Dendritic cell treated with granulocyte-macrophage colony-stimulating factor and Interleukin-4, amounts not matched to agents 40 ng/mL and 50 ng/mL, for 4 days (primary cell): ENCODE measurements at regions not wholly inside any gene's neighbourhood (a gene's known extent, or its start where the extent isn't known, plus 50 kb on each side); places are given as distances from the start of the nearest gene placed in this dataset.

Experiments
- H3K27ac Mint-ChIP-seq: one replicate; pipeline ENCODE4 v1.8.0; 2022; ENCODE audit warnings: mild to moderate bottlenecking, mixed read lengths
- H3K27me3 Mint-ChIP-seq: one replicate; pipeline ENCODE4 v1.8.0; 2022; ENCODE audit warnings: mild to moderate bottlenecking, mixed read lengths
- H3K36me3 Mint-ChIP-seq: one replicate; pipeline ENCODE4 v1.8.0; 2022; ENCODE audit warnings: low read depth, mixed read lengths
- H3K4me1 Mint-ChIP-seq: one replicate; pipeline ENCODE4 v1.8.0; 2022; ENCODE audit warnings: low read depth, mixed read lengths
- H3K4me3 Mint-ChIP-seq: one replicate; pipeline ENCODE4 v1.8.0; 2022; ENCODE audit warnings: mild to moderate bottlenecking, moderate library complexity, mixed read lengths
- H3K9me3 Mint-ChIP-seq: one replicate; pipeline ENCODE4 v1.8.0; 2022; ENCODE audit warnings: mixed read lengths
- intact Hi-C: fragments of 100-400 bp; cut with micrococcal nuclease; formaldehyde crosslinking; loops from one replicate; pipeline ENCODE4 v1.15.0; 2022

- peaks cover 21% of the 10 kb centered on the region for H3K9me3 Mint-ChIP-seq
- no peaks in the 10 kb centered on the region for H3K4me1 Mint-ChIP-seq
- H3K27ac Mint-ChIP-seq = no peak overlapping the region
- H3K4me3 Mint-ChIP-seq = no peak overlapping the region
- intact Hi-C loops = no loop called here
- no peaks in the 10 kb centered on the region for H3K36me3 Mint-ChIP-seq
- H3K27me3 Mint-ChIP-seq = no peaks in the 10 kb centered on the region
These were observed 1130.2 kb upstream of the MAP3K7 start for GRCh38 chr6:91717094-91717493.

GRCh38 chr6:91716361-91716760 is 1129.5 kb upstream of the MAP3K7 start:
- H3K27me3 Mint-ChIP-seq = no peaks in the 10 kb centered on the region
- no peaks in the 10 kb centered on the region for H3K36me3 Mint-ChIP-seq
- H3K27ac Mint-ChIP-seq = no peak overlapping the region
- no peak overlapping the region for H3K4me3 Mint-ChIP-seq
- intact Hi-C loops = no loop called here
- peaks cover 21% of the 10 kb centered on the region for H3K9me3 Mint-ChIP-seq
- H3K4me1 Mint-ChIP-seq = no peaks in the 10 kb centered on the region

DNA sequence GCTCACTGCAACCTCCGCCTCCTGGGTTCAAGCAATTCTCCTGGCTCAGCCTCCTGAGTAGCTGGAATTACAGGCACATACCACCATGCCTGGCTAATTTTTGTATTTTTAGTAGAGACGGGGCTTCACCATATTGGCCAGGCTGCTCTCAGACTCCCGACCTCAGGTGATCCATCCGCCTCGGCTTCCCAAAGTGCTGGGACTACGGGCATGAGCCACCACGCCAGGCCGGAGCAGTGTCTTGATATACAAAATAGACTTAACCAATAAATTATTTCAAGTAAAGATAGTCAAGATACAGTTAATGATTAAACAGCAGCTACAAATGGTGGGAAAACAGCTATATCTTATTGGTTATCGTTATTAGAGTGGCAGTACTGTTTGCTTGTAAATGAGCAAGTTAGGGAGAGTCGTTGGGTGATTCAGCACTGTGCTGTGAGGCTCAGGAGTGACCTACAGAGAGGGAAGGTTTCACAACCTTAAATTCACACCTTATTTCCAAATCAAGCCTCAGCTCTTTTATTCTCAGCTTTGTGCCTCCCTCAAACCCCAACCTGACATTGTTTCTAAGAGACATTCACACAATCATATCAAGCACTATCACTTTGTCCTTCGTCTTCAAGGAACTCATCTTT is 1128.4 kb upstream of the MAP3K7 start:
- H3K4me3 Mint-ChIP-seq = no peak overlapping the region
- H3K27ac Mint-ChIP-seq = no peak overlapping the region
- H3K27me3 Mint-ChIP-seq = no peaks in the 10 kb centered on the region
- intact Hi-C loops = no loop called here
- no peaks in the 10 kb centered on the region for H3K36me3 Mint-ChIP-seq
- peaks cover 21% of the 10 kb centered on the region for H3K9me3 Mint-ChIP-seq
- no peaks in the 10 kb centered on the region for H3K4me1 Mint-ChIP-seq

- Mint-ChIP-seq H3K9me3 (peaks cover 21% of the 10 kb centered on the region), H3K4me3 (no peak overlapping the region), H3K27me3 (no peaks in the 10 kb centered on the region), H3K4me1 (no peaks in the 10 kb centered on the region), H3K36me3 (no peaks in the 10 kb centered on the region), H3K27ac (no peak overlapping the region)
- intact Hi-C loops = no loop called here
These were observed 1127.0 kb upstream of the MAP3K7 start for GRCh38 chr6:91713911-91714310.

- Mint-ChIP-seq H3K4me3 (no peak overlapping the region), H3K4me1 (no peaks in the 10 kb centered on the region), H3K27ac (no peak overlapping the region), H3K9me3 (peaks cover 10% of the 10 kb centered on the region), H3K27me3 (no peaks in the 10 kb centered on the region), H3K36me3 (no peaks in the 10 kb centered on the region)
- intact Hi-C loops = no loop called here
These were observed 1124.6 kb upstream of the MAP3K7 start for GRCh38 chr6:91711518-91711917.

GRCh38 chr6:91710342-91710741 is 1123.5 kb upstream of the MAP3K7 start:
- Mint-ChIP-seq H3K4me1 (no peaks in the 10 kb centered on the region), H3K27me3 (no peaks in the 10 kb centered on the region), H3K36me3 (no peaks in the 10 kb centered on the region), H3K27ac (no peak overlapping the region), H3K9me3 (no peaks in the 10 kb centered on the region), H3K4me3 (no peak overlapping the region)
- intact Hi-C loops = no loop called here

DNA sequence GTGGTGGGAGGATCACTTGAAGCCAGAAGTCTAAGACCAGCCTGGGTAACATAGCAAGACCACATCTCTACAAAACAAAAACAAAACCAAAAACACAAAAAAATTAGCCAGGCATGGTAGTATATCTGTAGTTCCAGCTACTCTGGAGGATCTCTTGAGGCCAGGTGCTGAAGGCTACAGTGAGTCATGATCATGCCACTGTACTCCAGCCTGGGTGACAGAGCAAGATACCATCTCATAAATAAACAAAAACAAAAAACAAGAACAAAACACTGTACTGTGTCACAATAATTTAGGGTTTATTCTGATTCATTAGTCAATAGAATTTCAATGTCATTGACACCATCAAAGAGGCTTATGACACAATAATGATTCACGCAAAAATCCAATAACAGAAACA is 1121.7 kb upstream of the MAP3K7 start:
- H3K4me3 Mint-ChIP-seq = no peak overlapping the region

DNA sequence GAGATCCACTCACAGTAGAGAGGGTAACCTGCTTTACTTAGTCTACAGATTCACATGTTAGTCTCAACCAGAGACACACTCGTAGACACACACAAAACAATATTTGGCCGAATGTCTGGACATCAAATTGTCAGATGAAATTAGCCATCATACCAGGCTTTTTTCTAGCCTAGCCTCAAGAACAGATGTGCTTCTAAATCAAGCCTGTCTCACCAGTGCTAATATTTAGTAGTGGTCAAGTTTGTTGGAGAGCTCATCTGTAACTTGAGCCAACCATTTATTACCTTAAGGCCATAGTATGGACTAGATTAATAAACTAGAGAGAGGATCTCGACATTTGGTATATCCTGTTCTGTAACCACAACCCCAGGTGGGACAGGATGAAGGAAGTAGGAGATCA is 1118.8 kb upstream of the MAP3K7 start:
- no peaks in the 10 kb centered on the region for H3K4me1 Mint-ChIP-seq
- no peaks in the 10 kb centered on the region for H3K36me3 Mint-ChIP-seq
- no peak overlapping the region for H3K4me3 Mint-ChIP-seq
- intact Hi-C loops = no loop called here
- H3K27ac Mint-ChIP-seq = no peak overlapping the region
- H3K27me3 Mint-ChIP-seq = no peaks in the 10 kb centered on the region
- H3K9me3 Mint-ChIP-seq = peaks cover 17% of the 10 kb centered on the region

More for the DNA sequence above, 1121.7 kb upstream of the MAP3K7 start:
- no peak overlapping the region for H3K27ac Mint-ChIP-seq
- no peaks in the 10 kb centered on the region for H3K4me1 Mint-ChIP-seq
- H3K9me3 Mint-ChIP-seq = no peaks in the 10 kb centered on the region
- intact Hi-C loops = no loop called here
- H3K27me3 Mint-ChIP-seq = no peaks in the 10 kb centered on the region
- no peaks in the 10 kb centered on the region for H3K36me3 Mint-ChIP-seq

GRCh38 chr6:91704531-91704930 is 1117.7 kb upstream of the MAP3K7 start:
- Mint-ChIP-seq H3K36me3 (no peaks in the 10 kb centered on the region), H3K27me3 (no peaks in the 10 kb centered on the region), H3K4me3 (no peak overlapping the region), H3K4me1 (no peaks in the 10 kb centered on the region), H3K9me3 (peaks cover 17% of the 10 kb centered on the region), H3K27ac (no peak overlapping the region)
- intact Hi-C loops = no loop called here

- intact Hi-C loops = no loop called here
- Mint-ChIP-seq H3K27me3 (no peaks in the 10 kb centered on the region), H3K4me3 (no peak overlapping the region)
These were observed 1110.3 kb upstream of the MAP3K7 start for GRCh38 chr6:91697010-91697695.

GRCh38 chr6:91695221-91695620 is 1108.3 kb upstream of the MAP3K7 start:
- no peaks in the 10 kb centered on the region for H3K9me3 Mint-ChIP-seq
- no peaks in the 10 kb centered on the region for H3K4me1 Mint-ChIP-seq
- H3K27ac Mint-ChIP-seq = no peak overlapping the region
- intact Hi-C loops = no loop called here
- H3K4me3 Mint-ChIP-seq = no peak overlapping the region
- no peaks in the 10 kb centered on the region for H3K27me3 Mint-ChIP-seq
- H3K36me3 Mint-ChIP-seq = no peaks in the 10 kb centered on the region

More at GRCh38 chr6:91697010-91697695, 1110.3 kb upstream of the MAP3K7 start:
- Mint-ChIP-seq H3K36me3 (no peaks in the 10 kb centered on the region), H3K9me3 (peaks cover 15% of the 10 kb centered on the region), H3K4me1 (no peaks in the 10 kb centered on the region), H3K27ac (no peak overlapping the region)

DNA sequence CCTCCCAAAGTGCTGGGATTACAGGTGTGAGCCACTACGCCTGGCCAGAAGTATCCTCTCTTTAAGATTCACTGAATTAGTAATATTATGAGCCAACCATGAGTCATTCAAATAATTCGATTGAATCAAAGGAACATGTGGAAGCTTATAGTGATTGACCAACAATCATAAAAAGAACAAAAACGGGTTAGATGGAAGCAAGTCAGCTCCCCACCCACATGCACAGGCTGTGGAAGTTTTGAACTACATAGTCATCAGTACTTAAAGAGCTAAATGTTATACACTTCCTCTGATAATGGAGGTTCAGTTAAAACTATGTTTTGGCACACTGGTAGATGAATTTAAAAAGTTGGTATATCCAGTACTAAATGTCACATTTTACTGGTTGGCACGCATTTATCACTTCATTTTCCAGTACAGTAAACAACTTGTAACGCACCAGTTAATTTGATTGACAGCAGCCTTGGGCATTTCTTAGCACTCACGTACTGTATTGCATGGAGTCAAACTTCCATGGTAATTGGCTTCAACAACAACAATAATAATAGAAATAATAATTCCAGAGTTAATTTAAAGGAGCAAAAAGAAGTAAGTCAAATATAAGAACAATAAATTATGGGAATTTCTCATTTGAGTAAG is 1107.3 kb upstream of the MAP3K7 start:
- H3K4me1 Mint-ChIP-seq = no peaks in the 10 kb centered on the region
- no peaks in the 10 kb centered on the region for H3K27me3 Mint-ChIP-seq
- no peak overlapping the region for H3K4me3 Mint-ChIP-seq

GRCh38 chr6:91691449-91691848 is 1104.6 kb upstream of the MAP3K7 start:
- H3K4me3 Mint-ChIP-seq = no peak overlapping the region
- H3K4me1 Mint-ChIP-seq = no peaks in the 10 kb centered on the region
- intact Hi-C loops = no loop called here
- H3K27me3 Mint-ChIP-seq = no peaks in the 10 kb centered on the region
- H3K27ac Mint-ChIP-seq = no peak overlapping the region
- no peaks in the 10 kb centered on the region for H3K9me3 Mint-ChIP-seq
- H3K36me3 Mint-ChIP-seq = no peaks in the 10 kb centered on the region

More for the DNA sequence above, 1107.3 kb upstream of the MAP3K7 start:
- Mint-ChIP-seq H3K36me3 (no peaks in the 10 kb centered on the region), H3K27ac (no peak overlapping the region), H3K9me3 (no peaks in the 10 kb centered on the region)
- intact Hi-C loops = no loop called here

DNA sequence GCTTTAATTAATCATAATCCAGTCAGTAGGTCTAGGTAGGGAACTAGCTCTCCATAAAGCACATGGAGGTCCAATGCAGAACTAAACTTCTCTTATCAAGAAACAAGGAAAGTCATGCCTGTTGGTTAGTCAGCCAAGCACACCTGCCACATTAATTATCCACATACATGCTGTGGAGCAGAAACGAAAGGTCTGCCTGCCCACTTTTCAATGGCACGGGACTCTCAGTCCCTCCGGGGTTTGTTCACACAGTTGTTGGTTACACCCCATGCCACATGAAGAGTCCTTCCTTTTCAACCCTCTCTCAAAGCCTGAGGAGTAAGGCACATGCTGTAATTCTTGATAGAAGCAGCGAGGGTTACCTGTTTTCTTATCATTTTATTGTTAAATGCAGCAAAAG is 1096.4 kb upstream of the MAP3K7 start:
- H3K27ac Mint-ChIP-seq = no peak overlapping the region
- intact Hi-C loops = no loop called here
- H3K4me3 Mint-ChIP-seq = no peak overlapping the region
- no peaks in the 10 kb centered on the region for H3K36me3 Mint-ChIP-seq
- no peaks in the 10 kb centered on the region for H3K4me1 Mint-ChIP-seq
- no peaks in the 10 kb centered on the region for H3K27me3 Mint-ChIP-seq
- H3K9me3 Mint-ChIP-seq = no peaks in the 10 kb centered on the region
